Forelimb muscle (tissue), 1 donor: ENCODE measurements at regions not wholly inside any gene's neighbourhood (a gene's known extent, or its start where the extent isn't known, plus 50 kb on each side); places are given as distances from the start of the nearest gene placed in this dataset.

Experiments
- DNase-seq: peaks from one replicate; pipeline ENCODE4 v3.0.0-alpha.2; 2013; ENCODE audit warnings: low read depth

DNA sequence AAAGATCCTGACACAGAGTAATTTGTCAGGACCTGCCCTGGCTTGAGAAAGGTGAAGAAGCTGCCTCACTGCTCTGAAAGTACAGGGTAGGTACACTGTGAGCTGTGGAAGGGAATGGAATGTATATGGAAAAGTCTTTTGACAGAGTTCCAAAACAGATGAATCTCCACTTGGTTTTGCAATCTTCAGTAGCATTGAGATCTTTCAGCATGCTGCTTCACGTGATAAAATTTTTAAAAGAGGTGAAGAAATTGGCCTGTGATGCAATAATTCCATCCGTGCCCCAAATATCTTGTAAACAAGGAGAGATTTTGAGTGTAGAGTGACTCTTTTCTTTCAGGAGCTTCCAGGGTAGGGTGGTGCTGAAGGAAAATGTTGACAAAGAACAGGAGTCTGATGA, 123.1 kb downstream of the OSR1 start:
- no peak for DNase-seq

DNA sequence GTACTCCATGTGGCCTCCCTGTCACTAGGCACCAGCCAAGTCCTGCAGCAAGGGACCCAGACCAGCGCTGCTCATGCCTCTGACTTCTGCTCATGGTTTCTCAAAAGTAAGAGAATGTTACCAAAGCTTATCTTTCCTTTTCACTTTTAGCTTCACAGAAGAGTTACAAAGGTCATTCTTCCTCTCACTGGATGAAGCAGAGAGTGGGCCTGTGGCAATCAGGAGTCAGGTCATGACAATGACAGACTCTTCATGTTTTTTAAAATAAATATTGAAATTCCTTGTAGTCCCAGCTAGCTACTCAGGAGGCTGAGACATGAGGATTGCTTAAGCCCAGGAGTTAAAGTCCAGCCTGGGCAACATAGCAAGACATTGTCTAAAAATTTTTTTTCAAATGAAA, 126.1 kb downstream of the OSR1 start:
- DNase-seq: no peak

DNA sequence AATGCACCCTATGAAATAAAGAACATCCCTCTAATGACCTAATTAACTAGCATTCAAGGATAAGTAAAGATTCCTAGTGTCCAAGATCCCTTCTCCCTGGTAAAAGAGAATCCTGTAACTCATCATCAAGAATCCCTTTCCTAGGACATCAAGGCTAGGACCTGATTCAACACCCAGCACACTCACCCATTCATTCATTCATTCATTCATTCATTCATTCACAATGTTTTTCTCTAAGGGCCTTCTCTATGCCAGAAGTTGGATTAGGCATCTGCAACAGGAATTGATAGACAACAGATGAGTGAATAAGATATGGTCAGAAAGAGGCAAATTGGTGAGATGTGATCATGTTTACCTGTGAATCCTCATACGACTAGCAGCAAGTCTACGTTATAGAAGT, 126.8 kb downstream of the OSR1 start:
- DNase-seq: no peak

DNA sequence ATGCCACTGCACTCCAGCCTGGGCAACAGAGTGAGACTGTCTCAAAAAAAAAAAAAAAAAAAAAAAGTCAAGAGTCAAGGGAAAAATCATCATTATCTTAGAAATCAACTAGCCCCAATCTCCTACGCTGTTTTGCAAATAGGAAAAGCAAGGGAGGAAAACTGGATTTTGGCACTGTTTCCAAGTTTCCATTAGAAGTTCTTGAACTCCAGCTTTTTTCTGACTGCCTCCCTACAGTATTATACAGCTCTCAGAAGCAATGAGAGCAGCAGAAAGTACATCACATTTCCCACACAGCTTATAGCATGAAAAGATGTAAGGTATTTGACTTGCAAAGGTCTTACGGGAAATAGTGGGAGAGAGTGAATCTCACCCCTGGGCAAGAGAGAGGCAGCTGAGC, 127.8 kb downstream of the OSR1 start:
- peak; percentile 63 for DNase-seq

DNA sequence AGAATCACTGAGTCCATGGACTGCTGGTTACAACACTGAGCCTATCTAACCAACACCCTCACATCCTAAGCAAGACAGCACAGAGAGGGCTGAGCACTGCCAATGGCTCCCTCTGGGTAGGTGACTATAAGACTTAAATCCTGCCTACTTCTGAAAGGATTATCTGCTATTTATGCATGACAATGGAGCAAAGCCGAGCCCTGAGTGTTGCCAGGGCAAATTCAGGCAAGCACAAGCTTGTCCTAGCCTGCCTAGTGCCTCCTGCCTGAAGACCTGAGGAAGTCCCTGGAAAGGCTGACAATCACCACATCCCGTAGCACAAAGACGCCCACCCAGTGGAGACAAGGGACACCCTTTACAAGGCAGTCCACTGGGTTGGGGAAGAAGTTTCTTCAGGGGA, 129.7 kb downstream of the OSR1 start:
- DNase-seq: no peak

DNA sequence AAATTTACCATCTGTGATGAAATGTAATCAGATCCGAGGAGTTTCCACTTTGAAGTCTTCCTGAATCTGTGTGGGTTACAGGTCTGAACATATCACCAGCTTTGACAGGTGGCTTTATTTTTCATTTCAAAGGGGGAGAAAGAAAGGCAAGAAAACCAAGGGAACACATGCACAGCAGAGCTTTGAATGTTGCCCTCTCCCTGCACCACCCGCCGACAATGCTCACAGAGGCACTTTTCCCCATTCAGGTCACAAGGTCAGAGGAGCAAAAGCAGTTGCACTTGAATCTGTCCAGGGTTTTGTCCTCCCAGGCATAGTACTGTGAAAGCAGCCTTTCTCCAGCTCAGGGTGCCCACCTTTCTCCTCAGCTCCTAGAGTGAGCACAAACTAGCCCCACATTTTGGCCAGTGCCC, 130.2 kb downstream of the OSR1 start:
- DNase-seq: no peak

DNA sequence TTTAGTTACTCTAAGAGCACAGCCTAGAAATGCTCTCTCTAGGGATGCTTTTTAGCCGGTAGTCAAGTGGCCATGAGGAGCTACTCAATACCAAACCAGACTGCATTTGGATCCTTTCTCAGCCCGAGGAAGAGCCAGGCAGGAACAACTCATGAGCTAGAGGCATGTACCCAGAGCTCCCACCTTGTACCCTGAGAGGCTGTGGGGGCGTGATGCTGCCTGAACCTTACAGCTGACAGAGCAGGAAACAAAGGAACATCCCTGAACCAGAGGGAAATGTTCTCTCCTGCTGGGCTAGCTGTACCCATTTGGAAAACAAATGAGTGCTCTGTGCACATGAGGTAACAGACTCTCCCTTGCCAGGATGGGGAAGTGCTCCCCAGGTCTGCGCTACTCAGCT, 131.6 kb downstream of the OSR1 start:
- no peak for DNase-seq

DNA sequence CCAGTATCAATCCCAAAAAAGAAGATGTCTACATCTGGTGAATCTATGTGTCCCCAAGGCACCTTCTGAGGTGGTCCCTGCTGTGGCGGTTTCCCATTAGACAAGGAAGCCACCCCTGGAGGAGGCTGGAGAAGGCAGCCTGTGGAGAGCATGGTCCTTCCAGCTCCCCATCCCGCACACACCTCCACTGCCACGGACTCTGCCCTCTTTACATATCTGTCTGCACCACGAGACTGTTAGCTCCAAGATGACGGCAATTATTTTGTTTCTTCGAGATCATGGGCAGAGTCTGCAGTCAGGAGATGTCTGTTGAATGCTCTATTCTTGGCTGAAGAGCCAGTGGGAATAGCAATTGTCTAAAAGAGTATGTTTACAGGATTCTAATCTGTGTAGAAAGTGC, 132.0 kb downstream of the OSR1 start:
- no peak for DNase-seq

DNA sequence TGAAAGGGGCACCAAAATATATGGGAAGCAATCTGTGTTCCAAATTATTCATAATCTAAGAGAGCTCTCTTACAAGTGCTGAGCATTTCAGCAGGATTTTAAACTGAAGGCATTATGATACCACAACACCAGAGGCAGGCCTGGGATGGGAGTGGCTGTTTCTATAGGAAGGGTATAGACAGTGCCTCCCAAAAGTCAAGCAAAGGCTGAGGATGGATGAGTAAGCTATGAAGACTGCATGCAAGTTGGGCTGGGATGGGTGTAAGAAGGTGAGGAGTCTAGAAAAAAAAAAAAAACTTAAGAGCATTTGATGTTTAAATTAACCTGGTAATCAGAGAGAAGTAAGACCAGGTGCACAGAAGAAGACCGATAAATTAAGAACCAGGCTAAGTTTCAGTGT, 132.5 kb downstream of the OSR1 start:
- no peak for DNase-seq

DNA sequence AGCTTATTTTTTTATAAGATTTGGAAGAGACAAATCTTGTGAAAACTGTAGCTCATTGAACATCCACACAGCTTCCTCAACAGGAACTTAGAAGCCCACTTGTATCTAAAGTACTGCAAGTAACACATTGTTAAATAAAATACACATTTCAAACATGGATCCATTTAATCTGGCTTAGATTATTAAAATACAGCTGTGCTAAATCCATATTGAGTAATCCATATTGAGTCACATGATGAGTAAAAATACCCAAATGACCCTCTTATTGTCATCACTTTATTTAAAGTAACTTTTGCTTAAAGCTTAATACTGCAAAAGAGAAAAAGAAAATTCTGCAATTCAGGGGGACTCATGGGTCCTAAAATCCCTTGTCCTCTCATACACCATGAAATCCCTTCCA, 133.3 kb downstream of the OSR1 start:
- peak; percentile 17 for DNase-seq

DNA sequence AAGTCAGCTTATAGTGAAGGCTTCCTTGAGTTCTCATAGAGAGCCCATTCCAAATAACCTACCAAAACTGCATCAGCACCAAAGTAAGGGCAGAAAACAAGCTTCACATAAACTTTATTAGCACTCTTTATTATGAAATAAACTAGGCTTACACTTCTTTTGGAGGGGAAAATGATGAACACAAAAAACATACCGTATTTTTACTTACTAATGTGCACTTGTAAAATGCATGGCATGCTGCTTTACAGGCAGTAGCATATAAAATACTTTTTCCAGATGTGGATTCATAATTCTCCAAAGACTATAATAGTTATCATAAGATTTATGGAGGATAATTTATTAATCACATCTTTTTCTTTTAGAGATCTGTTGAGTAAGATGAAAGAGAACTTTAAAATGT, 133.9 kb downstream of the OSR1 start:
- no peak for DNase-seq

DNA sequence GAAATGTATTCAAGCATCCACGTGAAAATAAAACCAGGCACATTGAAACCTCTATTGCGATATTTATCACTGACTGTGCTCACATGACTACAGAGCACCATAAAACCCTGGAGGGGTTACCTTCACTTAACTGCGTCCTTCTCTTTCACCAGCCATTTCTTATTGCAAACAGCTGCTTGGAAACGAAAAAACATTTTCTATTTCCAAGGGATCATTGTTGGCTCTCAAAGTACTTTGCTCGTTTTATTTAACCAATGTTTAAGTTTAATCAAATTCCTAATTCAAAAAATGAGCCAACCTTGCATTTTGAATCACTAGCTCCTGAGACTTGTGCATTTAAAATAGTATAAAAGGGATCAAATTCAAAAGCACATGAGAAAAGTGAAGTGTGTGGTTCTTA, 134.4 kb downstream of the OSR1 start:
- peak; percentile 46 for DNase-seq

DNA sequence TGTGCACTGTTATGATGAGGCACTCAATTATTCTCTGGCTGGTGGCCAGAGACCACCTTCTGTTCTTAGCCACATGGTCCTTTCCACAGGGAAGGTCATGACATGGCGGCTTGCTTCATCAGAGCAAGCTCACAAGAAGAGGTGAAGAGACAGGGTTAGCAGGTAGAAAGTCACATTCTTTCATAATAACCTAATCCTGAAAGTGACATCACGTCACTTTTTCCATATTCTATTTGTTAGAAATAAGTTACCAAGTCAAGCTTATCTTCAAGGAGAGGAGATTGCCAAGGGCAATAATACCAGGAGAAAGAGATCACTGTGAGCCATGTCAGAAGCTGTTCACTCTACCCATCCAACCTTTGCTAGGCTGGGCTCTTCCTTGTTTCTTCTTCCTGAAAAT, 139.4 kb downstream of the OSR1 start:
- DNase-seq: no peak

DNA sequence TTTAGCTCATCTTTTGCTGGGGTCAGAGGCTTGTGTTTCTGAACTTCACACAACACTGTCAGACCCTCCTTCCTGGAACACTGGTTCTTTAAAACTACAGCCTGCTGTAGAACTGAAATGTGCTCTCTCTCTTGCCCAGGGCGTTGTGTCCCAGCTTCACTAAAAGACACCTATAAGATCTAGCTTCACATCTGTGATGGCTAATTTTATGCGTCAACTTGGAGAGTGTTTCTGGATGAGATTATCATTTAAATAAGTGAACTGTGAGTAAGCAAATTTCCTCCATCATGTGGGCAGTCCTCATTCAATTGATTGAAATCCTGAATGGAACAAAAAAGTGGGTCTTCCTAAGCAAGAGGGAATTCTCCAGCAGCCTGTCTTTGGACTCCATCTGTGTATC, 140.3 kb downstream of the OSR1 start:
- no peak for DNase-seq

DNA sequence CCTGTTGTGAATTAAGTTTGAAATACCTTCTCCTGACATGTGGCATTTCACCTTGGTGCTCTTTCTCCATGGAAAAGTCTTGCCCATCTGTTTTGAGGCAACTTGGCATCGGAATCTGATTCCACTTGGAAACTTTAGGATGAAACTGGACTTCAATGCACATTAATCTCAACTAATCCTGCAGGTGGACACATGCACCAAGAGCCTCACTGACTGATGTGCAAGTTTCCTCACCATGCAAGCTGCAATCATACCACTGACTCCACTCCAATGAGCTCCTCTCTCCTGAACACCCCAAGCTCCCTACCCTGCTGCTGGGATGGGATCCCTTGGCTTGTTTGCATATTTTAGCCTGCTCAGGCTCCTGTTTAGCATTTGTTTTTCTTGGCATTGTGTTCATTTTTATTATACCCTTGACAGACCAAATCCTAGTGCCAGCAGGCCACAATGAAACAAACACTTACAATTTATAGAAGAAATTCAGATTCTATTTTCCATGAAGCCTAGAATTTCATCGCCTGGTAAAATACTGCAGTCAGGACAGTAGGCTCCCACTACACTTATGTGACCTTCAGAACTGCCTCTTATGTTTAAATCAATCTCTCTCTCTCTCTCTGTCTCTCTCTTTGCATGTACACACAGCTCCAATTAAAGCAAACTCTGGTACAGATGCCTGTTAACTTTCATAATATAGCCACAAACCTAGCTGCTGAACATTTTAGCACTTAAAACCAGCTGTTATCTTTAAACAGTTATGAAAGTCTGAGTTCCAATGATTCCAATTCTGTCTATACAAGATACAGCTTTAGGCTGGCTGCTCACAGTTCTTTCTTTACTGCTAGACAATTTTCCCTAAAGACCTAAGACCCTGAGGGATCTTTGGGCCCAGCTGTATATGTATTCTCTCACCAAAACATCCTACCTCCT, 141.5 kb downstream of the OSR1 start:
- no peak for DNase-seq

DNA sequence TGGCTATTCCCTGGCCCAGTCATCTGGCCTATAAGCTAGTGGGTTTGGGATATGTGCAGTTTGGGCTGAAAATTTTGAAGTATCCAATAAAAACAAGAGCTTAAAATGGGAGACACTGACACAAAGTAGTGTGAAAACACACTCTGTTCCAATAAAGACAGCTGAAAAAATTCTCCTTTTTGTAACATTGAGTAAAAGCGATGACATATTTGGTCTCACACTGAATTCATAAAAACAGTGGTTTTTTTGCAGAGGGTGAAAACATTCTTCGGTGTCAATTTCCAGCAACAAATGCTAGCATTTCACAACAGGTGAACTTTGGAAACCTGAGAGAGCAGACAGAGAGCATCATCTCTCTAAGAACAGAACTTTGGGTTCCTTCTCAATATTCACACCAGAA, 142.2 kb downstream of the OSR1 start:
- no peak for DNase-seq

DNA sequence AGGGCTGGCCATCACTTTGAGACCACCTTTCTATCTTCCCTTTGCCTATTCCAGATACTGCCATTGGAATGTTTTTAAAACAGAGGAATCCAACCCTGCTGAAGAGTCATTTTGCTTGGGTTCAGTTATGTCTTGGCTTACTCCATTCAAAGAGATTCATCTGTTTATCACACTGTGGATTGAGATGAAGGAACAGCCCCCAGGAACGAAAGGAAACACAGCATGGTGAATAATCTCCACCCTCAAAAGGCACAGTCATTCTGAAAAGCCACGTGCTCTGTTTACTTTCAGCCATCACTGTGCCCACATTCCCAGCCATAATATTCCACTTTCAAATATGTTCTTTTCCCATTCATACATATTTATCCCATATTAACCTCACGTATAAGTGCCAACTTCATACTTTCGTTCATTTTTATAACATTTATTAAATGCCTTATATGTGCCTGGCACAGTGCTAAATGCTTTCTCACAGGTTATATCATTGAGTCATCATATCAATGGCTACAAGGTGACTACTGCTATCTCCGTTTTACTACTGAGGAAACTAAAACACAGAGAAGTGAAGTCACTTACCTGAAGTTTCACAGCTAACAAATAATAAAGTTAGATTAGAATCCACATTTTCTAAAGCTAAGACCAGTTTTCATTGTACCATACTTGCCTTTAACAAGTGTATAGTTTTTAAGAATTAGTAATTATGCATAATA, 143.6 kb downstream of the OSR1 start:
- DNase-seq: no peak

DNA sequence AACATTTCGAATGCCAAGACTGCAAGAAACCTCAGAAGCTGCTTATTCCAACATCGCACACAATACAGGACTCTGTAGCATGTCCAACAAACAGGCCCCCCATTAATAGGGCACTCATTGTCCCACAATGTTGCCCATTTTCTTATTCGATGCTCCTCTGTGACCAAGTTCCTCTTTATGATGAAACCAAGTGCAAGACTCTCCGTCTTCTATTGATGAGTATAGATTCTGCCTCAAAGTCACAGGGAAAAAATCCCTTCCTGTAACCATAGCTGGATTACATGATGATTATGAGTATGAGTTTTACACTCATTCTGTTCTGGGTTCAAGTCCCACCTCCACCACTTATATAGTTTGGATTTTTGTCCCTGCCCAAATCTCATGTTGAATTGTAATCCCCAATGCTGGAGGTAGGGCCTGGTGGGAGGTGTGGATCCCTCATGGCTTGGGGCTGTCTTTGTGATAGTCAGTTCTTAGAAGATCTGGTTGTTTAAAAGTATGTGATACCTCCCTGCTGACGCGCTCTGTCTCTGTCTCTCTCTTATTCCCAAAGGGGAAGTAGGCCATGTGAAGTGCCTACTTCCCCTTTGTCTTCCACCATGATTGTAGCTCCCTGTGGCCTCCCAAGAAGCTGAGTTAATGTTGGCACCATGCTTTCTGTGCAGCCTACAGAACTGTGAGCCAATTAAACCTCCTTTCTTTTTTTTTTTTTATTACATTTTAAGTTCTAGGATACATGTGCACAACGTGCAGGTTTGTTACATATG, 148.7 kb downstream of the OSR1 start:
- DNase-seq: no peak

DNA sequence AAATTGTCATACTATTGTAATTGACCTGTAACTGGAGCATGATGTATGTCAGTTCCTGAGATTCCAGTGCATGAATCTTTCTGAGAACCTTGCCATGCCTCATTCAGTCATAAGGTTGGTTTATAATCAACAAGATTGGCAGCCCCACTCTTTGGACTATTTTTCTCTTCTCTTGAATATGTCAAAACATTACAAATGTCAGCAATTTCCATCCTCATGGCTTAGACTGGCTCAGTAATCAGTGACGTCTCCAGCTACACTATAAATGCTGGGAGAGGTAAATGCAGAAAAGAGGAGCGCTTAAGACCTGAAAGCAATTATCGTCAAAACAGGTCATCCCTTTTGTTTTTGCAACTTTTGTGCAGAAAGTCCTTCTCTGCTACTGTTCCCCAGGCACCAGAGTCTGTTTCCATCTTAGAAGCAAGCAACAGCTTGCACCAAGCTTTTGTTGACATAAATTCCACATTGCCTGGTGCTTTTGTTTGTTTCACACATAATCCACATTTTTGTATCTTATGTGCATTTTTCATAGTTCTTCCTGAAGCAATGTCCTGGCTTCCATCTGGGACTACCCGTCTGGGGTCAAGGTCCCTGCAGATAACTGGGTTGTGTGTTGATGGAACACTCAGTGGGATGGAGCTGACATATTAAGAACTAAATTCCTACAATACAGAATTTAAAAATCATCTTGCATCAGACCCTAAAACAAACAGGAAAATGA, 149.8 kb downstream of the OSR1 start:
- no peak for DNase-seq

DNA sequence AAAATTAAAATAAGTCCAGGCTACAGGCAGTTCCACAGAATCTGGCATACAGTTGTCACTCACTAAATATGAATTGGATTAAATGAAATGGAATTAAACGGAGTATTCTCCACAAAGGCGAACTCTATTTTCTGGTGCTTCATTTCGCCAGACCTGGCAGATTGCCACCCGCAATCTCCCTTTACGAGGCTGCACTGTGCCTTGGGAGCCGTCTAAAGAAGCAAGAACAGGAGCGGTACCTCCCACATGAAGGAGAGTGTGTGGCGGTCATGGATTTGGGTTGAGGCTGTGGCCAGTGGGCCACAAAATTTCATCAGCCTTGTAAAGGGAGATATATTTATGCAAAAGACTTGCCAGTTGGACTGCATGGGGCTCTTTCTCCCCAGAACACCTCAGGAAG, 151.0 kb downstream of the OSR1 start:
- DNase-seq: no peak

DNA sequence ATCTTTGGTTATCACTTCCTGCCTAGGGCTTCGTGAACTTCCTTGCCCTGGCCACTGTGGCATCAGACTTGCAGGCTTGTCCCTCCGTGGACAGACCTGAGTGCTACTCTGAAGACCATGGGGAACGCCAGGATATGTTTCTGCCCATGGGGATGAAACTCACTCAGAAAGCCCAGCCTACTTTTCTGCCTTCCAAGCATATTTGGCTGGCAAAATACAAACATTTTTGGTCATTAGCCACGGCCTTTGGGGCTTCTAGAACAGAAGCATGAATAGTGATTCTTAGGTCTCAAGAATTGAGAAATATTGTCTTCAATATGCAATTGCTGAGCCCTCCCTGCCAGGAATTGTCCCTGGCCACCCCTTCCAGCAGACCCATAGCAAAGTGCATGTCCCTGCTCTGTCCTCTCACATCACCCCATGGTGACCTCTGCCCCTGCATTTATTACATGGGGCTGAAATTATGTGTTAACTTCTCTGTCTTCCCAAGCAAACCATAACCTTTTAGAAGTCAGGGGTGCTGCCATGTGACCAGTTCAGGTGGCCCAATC, 152.4 kb downstream of the OSR1 start:
- no peak for DNase-seq

DNA sequence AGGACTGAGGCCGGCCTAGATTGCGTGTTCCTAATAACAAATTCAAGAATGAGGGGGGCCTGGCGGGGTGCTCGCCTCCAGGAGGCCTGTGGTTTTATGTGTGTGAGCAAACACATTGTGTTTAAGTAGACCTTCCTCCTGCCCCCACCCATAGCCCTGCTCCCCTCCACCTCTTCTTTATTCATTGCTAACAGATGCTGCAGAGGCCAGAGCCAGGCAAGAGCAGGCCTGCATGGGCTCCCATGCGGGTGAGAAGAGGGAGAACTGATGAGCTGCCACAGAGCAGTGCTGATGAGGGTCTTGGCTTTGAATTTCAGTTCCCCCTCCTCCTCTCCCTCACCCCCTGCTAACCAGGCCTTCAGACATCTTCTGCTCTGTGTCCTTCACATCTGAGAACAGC, 154.6 kb downstream of the OSR1 start:
- no peak for DNase-seq
